Hematopoietic multipotent progenitor cell treated with erythropoietin and hydrocortisone succinate and interleukin-3 and kit ligand, for 15 days (in vitro differentiated cells): ENCODE measurements at regions not wholly inside any gene's neighbourhood (a gene's known extent, or its start where the extent isn't known, plus 50 kb on each side); places are given as distances from the start of the nearest gene placed in this dataset.

Experiments
- DNase-seq: peaks from one replicate; pipeline ENCODE4 v3.0.0-alpha.2; 2015; ENCODE audit warnings: low spot score

DNA sequence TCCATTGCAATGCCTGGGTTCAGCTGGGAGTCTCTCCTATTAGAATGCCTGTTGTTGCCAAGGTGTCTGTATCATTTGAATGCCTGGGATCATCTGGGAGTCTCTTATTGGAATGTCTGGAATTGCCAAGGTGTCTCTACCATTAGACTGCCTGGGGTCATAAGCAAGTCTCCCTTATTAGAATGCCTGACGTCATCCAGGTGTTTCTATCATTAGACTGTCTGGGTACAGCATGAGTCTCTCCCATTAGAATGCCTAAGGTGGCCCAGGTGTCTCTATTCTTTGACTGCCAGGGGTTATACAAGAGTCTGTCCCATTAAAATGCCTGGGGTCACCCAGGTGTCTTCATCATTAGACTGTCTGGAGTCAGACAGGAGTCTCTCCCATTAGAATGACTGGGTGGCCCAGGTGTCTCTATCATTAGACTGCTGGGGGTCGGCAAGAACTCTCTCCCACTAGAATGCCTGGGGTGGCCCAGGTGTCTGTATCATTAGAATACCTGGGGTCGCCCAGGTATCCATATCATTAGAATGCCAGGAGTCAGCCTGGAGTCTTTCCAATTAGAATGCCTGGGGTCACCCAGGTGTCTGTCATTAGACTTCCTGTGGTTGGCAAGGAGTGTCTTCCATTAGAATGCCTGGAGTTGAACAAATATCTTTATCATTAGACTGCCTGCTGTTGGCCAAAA, 2274.0 kb downstream of the TP53TG3F start:
- no peak for DNase-seq

DNA sequence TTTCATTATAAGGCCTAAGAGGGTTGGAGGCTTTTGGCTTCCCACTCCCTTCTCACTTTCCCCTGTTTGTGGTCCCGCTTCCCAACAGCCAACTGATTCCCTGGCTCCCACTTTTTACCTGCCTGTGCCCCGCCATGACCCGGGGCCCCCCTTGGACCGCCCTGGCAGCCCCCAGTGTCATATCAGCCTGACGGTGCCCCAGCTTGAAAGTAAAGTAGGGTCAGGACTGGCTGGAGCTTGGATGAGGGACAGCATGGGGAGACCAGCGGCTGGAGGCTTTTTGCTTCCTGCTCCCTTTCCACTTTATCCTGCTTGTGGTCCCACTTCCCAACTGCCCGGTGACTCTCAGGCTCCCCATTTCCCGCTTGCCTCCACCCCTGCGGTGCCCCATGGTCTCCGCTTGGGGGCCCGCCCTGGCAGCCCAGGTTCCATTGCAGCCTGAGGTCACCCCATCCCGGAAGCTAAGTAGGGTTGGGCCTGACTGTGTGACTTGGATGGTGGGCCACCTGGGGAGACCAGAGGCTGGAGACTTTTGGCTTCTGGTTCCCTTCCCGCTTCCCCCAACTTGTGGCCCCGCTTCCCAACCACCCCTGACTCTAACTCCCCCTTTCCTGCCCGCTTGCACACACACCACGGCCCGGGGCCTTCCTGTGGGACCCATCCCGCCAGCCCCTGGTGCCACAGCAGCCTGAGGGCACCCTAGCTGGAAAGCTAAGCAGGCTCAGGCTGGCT, 2274.7 kb downstream of the TP53TG3F start:
- no peak for DNase-seq

DNA sequence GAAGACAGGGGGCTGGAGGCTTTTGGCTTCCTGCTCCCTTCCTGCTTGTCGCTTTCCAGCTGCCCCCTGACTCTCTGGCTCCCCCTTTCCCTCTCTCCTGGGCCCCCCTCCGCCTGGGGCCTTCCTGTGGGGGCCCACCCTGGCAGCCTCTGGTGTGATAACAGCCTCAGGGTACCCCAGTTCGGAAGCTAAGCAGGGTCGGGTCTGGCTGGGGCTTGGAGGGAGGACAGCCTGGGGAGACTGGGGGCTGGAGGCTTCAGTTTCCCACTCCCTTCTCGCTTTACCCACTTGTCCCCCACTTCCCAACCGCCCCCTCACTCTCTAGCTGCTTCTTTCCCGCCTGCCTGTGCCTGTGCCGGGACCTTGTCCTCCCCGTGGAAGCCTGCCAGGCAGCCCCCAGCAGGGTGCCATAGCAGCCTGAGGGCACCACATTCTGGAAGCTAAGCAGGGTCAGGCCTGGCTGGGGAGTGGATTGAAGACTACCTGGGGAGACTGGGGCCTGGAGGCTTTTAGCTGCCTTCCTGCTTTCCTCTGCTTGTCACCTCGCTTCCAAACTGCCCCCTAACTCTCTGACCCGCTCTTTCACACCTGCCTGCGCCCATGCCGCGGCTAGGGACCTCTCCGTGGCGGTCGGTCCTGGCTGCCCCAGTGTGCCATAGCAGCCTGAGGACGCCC, 2275.5 kb downstream of the TP53TG3F start:
- DNase-seq, result no peak

DNA sequence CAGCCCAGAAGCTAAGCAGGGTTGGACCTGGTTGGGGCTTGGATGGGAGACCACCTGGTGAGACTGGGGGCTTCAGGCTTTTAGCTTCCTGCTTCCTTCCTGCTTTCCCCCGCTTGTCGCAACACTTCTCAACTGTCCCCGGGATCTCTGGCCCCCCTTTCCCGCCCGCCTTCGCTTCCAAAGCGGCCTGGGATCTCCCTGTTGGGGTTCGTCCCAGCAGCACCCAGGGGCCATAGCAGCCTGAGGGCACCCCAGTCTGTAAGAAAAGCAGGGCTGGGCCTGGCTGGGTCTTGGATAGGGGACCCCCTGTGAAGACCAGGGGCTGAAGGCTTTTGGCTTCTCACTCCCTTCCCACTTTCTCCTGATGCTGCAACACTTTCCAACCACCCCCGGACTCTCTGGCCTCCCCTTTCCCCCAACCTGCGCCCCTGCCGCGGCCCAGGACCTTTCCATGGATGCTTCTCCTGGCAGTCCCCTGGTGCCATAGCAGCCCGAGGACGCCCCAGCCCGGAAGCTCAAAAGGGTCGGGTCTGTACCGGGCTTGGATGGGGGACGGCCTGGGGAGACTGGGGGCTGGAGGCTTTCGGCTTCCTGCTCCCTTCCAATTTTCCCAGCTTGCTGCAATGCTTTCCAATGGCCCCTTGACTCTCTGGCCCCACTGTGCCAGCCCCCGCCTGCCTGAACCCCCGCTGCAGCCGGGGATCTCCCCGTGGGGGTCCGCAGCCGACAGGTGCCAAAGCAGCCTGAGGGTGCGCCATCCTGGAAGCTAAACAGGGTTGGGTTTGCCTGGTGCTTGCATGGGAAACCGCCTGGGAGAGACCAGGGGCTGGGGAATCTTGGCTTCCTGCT, 2276.2 kb downstream of the TP53TG3F start:
- DNase-seq, result no peak

DNA sequence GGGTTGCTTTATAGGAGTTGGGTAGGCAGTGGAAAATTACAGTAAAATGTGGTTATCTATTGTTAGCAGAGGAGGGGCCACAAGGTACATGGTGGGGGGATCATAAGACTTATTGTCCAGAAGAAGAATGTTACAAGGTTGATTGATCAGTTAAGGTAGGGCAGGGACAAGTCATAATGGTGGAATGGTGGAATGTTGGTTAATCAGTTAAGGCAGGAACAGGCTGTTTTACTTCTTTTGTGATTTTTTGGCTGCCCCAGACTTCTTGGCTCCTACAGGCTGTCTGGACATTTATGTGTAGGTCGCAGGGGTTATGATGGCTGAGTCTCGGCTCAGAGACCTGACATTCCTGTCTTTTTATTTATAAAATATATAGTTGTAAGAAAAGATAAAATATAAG, 2277.1 kb downstream of the TP53TG3F start:
- DNase-seq, result no peak

GRCh38 chr16:35737076-35737475, 2277.7 kb downstream of the TP53TG3F start:
- no peak for DNase-seq

GRCh38 chr16:35741546-35741945, 2282.1 kb downstream of the TP53TG3F start:
- DNase-seq, result no peak

DNA sequence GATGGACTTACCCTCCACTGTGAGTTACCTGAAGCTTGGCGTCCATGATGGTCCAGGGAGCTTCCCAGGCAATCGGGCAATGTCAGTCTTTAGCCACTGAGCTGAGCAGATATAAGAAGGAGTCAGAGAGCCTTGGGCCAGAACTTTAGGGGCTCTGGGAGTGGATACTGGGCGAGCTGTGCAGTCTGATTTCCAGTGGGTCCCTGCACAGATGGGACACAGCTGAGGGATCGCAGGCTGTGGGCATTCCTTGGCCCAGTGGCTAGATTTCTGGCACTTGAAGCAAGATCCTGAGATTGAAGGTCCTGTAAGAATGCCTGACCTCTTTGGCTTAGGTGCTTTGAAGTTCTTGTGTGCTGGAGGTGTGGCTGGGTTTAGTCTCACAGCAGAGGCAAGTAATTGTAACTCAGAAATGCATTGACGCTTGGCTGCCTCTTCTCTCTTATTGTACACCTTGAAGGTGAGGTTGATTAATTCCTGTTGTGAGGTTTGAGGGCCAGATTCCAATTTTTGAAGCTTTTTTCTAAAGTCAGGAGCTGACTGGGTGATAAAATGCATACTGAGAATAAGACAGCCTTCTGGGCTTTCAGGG, 2283.8 kb downstream of the TP53TG3F start:
- no peak for DNase-seq

GRCh38 chr16:35744084-35744483, 2284.7 kb downstream of the TP53TG3F start:
- DNase-seq, result no peak

DNA sequence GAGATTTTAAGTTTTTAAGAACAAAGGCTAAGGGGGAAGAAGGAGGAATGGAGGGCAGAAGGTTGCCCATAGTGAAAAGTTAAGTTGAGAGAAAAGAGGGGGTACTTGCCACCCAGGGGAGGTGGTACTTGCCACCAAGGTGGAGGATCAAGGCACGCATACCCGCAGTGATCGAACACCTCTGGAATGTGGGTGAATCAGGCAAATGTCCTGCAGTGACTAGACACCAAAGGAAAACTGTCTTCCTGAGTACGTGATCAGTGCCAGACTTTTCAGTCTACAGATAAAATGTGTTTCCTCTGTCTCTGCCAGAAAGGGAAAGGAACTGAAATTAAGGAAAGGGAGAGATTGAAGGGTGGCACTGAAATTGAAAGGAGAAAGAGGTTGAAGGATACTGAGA, 2285.3 kb downstream of the TP53TG3F start:
- no peak for DNase-seq

- no peak for DNase-seq
Observed at GRCh38 chr16:35745191-35745590, 2285.8 kb downstream of the TP53TG3F start.

DNA sequence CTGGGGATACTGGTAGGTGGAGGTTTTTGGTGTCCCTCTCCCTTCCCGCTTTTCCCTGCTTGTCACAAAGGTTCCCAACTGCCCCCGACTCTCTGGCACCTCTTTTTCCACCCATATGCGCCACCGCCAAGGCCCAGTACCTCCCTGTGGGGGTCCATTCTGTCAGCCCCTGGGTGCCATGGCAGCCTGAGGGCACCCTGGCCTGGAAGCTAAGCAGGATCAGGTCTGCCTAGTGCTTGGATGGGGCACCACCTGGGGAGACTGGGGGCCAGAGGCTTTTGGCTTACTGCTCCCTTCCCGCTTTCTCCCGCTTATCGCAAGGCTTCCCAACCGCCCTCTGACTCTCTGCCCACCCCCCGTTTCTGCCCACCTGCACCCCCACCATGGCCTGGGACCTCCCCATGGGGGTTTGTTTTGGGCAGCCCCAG, 2286.4 kb downstream of the TP53TG3F start:
- DNase-seq, result no peak

- no peak for DNase-seq
Observed at GRCh38 chr16:35746281-35746962, 2287.0 kb downstream of the TP53TG3F start.

DNA sequence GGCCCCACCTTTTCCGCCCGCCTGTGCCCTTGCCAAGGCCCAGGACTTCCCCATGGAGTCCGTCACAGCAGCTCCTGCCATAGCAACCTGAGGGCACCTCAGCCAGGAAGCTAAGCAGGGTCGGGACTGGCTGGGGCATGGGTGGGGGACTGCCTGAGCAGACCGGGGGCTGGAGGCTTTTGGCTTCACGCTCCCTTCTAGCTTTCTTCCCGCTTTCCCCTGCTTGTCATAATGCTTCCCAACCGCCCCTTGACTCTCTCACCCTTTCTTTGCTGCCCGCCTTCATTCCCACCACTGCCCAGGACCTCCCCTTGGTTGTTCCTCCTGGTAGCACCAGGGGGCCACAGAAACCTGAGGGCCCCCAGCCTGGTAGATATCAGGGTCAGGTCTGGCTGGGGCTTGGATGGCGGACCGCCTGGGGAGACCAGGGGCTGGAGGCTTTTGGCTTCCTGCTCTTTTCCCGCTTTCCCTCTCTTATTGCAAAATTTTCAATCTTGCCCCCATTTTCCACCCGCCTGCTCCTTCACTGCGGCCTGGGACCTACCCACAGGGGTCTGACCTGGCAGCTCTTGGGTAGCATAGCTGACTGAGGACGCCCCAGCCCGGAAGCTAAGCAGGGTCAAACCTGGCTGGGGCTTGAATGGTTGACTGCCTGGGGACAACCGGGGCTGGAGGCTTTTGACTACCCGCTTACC, 2287.7 kb downstream of the TP53TG3F start:
- no peak for DNase-seq

- no peak for DNase-seq
Observed at GRCh38 chr16:35747658-35748455, 2288.4 kb downstream of the TP53TG3F start.

GRCh38 chr16:35748621-35749252, 2289.3 kb downstream of the TP53TG3F start:
- no peak for DNase-seq

DNA sequence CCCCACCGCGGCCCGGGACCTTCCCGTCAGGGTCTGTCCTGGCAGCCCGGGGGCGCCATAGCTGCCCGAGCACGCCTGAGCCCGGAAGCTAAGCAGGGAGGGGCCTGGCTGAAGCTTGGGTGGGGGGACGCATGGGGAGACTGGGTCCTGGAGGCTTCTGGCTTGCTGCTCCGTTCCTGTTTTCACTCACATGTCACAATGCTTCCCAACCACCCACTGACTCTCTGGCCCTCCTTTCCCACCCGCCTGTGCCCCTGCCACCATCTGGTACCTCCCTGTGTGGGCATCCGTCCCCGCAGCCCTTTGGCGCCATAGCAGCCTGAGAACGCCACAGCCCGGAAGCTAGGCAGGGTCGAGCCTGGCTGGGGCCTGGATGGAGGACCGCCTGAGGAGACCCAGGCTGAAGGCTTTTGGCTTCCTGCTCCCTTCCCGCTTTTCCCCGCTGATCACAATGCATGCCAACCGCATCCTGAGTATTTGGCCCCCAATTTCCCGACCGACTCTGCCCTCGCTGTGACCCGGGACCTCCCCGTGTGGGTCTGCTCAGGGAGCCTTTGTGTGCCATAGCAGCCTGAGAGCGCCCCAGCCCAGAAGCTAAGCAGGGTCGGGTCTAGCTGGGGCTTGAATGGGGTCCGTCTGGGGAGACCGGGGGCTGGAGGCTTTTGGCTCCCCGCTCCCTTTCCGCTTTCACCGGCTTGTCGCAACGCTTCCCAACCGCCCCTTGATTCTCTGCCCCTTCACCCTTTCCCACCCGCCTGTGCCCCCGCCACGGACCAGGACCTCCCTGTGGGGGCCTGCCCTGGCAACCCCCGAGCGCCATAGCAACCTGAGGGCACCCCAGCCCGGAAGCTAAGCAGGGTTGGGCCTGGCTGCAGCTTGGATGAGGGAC, 2290.1 kb downstream of the TP53TG3F start:
- DNase-seq, result no peak

GRCh38 chr16:35750157-35750689, 2290.8 kb downstream of the TP53TG3F start:
- no peak for DNase-seq
